ENCODE measurements at regions not wholly inside any gene's neighbourhood (a gene's known extent, or its start where the extent isn't known, plus 50 kb on each side); places are given as distances from the start of the nearest gene placed in this dataset.
"Not testable (repeated sequence)": the region's sequence is repeated elsewhere in the genome, so short reads cannot be mapped to it uniquely, and the experiment has no call there.

DNA sequence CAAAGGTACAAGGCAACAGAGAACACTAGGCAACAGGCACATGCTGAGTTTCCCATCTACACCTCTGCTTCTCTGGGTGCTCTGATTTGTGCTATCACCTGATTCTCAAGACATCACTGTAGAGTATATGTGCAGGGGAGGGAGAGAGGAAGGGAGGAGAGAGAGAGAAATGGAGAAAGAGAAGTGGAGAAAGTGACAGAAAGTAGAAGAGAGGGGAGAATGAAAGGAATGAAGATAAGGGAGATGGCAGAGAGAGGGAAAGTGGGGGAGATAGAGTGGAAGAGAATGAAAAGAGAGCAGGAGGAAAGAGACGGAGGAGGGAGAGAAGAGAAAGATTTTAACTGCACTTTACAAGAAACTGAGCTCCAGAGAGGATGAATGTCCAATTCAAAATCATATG, 340.7 kb upstream of the CDH5 start:
- no peak overlapping the region for H3K4me3 ChIP-seq (replicated peaks; ENCODE audit: low read depth, low read length)
- TF ChIP-seq, protein P1, sequence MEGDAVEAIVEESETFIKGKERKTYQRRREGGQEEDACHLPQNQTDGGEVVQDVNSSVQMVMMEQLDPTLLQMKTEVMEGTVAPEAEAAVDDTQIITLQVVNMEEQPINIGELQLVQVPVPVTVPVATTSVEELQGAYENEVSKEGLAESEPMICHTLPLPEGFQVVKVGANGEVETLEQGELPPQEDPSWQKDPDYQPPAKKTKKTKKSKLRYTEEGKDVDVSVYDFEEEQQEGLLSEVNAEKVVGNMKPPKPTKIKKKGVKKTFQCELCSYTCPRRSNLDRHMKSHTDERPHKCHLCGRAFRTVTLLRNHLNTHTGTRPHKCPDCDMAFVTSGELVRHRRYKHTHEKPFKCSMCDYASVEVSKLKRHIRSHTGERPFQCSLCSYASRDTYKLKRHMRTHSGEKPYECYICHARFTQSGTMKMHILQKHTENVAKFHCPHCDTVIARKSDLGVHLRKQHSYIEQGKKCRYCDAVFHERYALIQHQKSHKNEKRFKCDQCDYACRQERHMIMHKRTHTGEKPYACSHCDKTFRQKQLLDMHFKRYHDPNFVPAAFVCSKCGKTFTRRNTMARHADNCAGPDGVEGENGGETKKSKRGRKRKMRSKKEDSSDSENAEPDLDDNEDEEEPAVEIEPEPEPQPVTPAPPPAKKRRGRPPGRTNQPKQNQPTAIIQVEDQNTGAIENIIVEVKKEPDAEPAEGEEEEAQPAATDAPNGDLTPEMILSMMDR (IDR thresholded peaks at IDR 0.05; ENCODE audit: low read depth, low read length, missing control alignments): no peak
- DNase-seq (ENCODE audit: extremely low read depth, low read depth): no peak

GRCh38 chr16:66024567-66024966, 341.9 kb upstream of the CDH5 start:
- H3K4me3 ChIP-seq (replicated peaks; ENCODE audit: low read depth, low read length); DNase-seq (ENCODE audit: extremely low read depth, low read depth): not testable (repeated sequence)

DNA sequence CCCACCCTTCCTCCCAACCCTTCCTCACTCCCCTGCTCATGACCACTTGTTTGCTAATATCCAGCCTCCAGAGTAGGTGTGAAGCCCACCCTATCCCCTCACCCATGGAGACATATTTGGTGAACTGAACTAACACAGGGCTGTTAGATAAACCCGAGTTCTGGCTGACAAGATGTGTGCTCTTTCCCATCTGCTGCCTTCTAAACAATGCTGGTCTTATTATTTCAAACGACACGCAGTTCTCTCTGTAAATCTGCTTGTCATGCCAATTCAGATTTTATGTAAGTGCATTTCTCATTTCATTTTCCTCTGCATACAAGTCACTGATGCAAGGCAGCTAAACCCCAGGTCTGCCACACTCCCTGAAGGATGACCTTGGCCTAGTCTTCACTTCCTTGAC, 343.0 kb upstream of the CDH5 start:
- TF ChIP-seq, protein P1 (IDR thresholded peaks at IDR 0.05; ENCODE audit: low read depth, low read length, missing control alignments): no peak
- no peak overlapping the region for H3K4me3 ChIP-seq (replicated peaks; ENCODE audit: low read depth, low read length)
- DNase-seq (ENCODE audit: extremely low read depth, low read depth): no peak

- no peak overlapping the region for H3K4me3 ChIP-seq (replicated peaks; ENCODE audit: low read depth, low read length)
- TF ChIP-seq, protein P1 (IDR thresholded peaks at IDR 0.05; ENCODE audit: low read depth, low read length, missing control alignments): no peak
- peak; percentile 49 for DNase-seq (ENCODE audit: extremely low read depth, low read depth)
Measured at GRCh38 chr16:66020642-66021041, 345.8 kb upstream of the CDH5 start.

- no peak overlapping the region for H3K4me3 ChIP-seq (replicated peaks; ENCODE audit: low read depth, low read length)
- TF ChIP-seq, protein P1 (IDR thresholded peaks at IDR 0.05; ENCODE audit: low read depth, low read length, missing control alignments): no peak
- DNase-seq (ENCODE audit: extremely low read depth, low read depth): no peak
Measured at GRCh38 chr16:66020046-66020445, 346.4 kb upstream of the CDH5 start.

GRCh38 chr16:66019502-66019901, 347.0 kb upstream of the CDH5 start:
- not testable (repeated sequence) for H3K4me3 ChIP-seq (replicated peaks; ENCODE audit: low read depth, low read length); DNase-seq (ENCODE audit: extremely low read depth, low read depth)

- TF ChIP-seq, protein P1 (IDR thresholded peaks at IDR 0.05; ENCODE audit: low read depth, low read length, missing control alignments): no peak
- no peak overlapping the region for H3K4me3 ChIP-seq (replicated peaks; ENCODE audit: low read depth, low read length)
- no peak for DNase-seq (ENCODE audit: extremely low read depth, low read depth)
Measured at GRCh38 chr16:66014221-66014620, 352.3 kb upstream of the CDH5 start.

DNA sequence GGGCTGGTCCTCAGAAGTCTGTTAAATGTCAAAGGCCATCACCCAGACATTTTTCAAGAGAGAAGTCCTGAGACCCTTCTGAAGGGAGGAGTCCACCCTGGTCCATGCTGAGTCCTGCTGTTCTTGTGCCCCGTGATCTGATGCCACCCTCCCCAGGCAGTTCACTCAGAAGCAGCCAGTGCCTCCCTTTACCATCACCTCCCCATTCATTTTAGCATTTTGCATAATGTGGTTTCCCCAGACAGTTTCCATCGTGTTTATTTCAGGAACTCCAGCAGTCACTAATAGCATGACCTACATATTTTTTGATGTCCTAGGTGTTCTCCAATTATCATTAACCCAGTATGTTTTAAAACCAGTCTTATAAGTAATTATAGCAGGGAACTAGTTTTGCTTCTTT, 353.0 kb upstream of the CDH5 start:
- no peak for DNase-seq (ENCODE audit: extremely low read depth, low read depth)
- TF ChIP-seq, protein P1 (IDR thresholded peaks at IDR 0.05; ENCODE audit: low read depth, low read length, missing control alignments): no peak
- H3K4me3 ChIP-seq (replicated peaks; ENCODE audit: low read depth, low read length): no peak overlapping the region
